ENCODE measurements at regions not wholly inside any gene's neighbourhood (a gene's known extent, or its start where the extent isn't known, plus 50 kb on each side); places are given as distances from the start of the nearest gene placed in this dataset.
A peak's percentile ranks its signal among the peaks of the same experiment; 100 is the strongest.

DNA sequence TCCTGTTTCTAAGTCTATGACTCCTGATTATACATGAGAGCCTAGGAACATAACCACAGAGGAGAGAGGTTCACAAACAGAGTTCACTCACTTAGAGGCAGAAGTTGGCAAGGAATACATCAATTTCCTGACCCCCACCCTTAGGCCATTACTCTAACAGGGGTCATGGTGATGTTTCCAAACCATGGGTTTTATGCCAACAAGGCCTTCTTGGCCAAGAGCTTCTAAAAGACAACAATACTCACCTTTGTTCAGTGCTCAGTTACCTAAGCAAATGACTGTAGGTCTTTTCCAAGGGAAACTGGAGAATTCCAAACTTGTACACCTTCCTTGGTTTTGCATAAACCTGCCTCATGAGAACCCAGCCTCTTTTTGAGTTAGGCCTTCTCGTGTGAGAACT, 52.6 kb downstream of the ERICH4 start:
- no peak for DNase-seq

DNA sequence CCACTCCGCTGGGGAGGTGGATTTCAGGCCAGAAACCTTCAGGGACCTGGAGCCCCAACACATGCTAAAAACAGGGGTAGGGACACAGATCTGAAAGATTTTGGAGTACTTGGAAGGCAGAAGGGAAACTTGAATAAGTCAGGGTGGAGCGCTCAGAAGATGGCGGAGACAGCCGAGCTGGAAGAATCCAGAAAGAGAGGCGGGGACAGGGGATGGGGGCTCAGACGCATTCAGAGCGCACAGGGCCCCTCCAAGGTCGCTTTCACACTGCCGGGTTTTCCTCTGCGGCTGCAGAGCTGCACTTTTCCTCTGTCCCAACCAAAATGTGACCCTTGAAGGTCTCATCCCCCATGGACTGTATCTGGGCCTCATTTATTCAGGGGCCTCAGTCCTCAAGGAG, 56.9 kb downstream of the ERICH4 start:
- no peak for DNase-seq

DNA sequence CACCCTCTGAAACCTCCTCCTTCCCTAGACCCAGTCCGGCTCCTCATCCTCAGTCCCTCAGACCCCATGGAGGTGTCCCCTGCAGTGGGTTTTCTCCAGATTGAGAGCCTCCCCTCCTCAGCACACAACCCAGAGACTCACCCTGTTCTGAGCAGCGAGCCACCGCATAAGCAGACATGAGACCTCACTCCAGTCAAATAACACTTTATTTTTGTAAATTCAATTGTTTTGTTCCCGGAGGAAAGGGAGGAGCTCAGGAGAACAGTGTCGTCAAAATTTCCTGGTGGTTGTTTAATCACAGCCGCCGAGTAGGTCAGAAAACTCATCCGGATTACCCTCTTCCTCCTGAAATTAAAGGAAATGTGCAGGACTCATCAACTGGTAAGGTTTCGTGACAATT, 57.5 kb downstream of the ERICH4 start:
- DNase-seq, result no peak

DNA sequence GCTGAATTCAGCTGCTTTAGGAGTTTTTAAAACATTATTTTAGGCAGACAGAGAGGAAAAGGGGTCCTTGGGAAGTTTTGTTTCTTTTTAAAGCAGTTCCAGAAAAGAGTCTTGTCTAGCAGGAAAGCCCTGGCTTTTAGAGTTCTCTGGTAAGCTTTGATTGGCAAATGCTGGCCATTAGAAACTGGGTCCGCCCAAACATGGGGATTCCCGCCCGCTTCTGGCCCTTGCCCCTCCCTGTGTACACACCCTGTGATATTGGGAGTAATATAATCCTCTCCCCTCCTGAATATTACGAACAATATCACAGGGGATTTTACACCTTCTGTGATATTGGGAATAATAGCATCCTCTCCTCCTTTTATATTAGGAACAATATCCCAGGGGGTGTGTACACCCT, 58.9 kb downstream of the ERICH4 start:
- no peak for DNase-seq

DNA sequence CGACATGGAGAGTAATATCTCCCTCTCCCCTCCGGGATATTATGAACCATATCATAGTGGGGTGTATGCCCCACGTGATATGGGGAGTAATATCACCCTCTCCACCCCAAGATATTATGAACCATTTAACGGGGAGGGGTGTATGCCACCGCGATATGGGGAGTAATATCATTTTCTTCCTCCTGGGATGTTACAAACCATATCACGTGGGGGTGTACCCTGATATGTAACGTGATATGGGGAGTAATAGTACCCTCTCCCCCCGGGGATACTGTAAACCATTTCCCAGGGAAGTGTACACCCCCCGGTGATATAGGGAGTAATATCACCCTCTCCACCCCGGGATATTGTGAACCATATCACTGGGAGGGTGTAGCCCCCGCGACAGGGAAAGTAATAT, 62.1 kb downstream of the ERICH4 start:
- no peak for DNase-seq

DNA sequence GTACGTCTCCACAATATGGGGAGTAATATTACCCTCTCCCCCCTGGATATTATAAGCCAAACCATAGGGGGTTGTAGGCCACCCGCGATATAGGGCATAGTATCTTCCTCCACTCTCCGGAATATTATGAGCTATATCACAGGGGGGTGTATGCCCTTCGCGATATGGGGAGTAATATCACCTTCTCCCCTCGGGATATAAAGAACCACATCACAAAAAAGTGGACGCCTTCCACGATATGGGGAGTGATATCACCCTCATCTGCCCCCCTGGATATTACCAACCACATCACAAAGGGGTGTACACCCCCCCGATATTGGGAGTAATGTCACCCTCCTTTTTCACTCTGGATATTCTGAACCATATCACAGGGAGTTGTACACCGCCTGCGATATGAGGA, 65.5 kb upstream of the CEACAM21 start:
- DNase-seq, result no peak

DNA sequence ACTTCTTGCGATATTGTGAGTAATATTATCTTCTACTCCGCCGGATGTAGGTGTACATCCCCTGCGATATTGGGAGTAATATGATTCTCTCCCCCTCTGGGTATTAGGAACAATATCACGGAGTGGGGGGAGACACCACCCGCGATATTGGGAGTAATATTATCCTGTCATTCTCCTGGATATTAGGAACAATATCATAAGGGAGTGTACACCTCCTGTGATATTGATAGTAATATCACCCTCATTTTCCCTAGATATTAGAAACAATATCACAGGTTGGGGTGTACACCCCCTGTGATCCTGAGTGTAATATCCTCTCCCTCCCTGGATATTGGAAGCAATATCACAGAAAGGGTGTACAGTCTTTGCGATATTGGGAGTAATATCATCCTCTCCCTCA, 64.3 kb upstream of the CEACAM21 start:
- DNase-seq, result no peak

DNA sequence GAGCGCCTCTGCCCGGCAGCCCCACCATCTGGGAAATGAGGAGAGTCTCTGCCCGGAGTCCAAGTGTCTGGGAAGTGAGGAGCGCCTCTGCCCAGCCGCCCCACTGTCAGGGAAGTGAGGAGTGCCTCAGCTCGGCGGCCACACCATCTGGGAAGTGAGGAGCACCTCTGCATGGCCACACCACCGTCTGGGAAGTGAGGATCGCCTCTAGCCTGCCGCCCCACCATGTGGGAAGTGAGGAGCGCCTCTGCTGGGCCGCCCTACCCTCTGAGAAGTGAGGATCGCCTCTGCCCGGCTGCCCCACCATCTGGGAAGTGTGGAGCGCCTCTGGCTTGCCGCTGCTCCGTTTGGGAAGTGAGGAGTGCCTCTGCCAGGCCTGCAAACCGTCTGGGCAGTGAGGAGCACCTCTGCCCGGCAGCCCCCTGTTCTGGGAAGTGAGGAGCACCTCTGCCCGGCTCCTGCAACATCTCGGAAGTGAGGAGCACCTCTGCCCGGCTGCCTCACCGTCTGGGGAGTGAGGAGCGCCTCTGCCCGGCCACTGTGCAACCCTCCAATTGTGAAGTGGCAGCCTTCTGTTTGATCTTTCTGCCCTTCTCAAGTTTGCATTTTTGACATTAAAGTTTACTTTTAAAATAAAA, 60.8 kb upstream of the CEACAM21 start:
- no peak for DNase-seq

DNA sequence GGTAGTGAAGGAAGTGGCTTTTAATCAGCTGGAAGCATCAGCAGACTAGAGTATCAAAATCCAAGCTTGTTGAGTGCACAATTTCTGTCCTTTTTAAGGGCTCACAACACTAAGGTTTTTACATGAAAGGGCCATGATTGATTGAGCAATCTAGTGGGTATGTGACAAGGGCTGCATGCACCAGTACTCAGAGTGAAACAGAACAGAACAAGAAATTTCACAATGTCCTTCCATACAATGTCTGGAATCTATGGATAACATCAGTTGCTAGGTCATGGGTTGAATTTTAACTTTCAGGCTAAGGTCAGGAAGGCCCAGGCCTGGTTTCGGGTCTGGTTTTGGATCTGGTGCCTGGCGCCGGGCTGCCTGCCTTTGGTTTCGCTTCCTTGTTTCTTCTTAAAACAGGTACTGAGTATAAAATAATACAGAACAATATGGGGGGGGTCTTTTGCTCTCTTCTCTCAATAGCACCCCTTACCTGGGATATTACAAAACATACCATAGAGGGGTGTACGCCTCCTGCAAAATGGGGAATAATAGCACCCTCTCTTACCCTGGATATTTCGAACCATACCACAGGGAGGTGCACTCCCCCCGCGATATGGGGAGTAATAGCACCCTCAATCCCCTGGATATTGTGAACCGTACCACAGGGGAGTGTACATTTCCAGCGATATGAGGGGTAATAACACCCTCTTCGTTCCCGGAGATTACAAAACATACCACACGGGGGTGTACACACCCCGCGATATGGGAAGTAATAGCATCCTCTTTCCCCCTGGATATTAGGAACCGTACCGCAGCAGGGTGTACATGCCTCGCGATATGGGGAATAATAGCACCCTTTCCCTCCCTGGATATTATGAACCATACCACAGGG, 59.4 kb upstream of the CEACAM21 start:
- peak; percentile 26 for DNase-seq

DNA sequence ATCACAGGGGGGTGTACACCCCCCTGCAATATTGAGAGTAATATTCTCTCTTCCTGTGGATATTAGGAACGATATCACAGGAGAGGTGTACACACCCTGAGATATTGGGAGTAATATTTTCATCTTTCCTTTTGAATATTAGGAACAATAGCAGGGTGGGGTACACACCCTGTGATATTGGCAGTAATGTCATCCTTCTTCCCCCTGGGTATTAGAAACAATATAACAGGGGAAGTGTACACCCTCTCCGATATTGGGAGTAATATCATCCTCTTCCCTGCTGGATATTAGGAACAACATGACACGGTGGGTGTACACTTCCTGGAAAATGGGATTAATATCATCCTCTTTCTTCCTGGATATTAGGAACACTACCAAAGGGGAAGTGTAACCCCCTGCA, 57.8 kb upstream of the CEACAM21 start:
- no peak for DNase-seq

DNA sequence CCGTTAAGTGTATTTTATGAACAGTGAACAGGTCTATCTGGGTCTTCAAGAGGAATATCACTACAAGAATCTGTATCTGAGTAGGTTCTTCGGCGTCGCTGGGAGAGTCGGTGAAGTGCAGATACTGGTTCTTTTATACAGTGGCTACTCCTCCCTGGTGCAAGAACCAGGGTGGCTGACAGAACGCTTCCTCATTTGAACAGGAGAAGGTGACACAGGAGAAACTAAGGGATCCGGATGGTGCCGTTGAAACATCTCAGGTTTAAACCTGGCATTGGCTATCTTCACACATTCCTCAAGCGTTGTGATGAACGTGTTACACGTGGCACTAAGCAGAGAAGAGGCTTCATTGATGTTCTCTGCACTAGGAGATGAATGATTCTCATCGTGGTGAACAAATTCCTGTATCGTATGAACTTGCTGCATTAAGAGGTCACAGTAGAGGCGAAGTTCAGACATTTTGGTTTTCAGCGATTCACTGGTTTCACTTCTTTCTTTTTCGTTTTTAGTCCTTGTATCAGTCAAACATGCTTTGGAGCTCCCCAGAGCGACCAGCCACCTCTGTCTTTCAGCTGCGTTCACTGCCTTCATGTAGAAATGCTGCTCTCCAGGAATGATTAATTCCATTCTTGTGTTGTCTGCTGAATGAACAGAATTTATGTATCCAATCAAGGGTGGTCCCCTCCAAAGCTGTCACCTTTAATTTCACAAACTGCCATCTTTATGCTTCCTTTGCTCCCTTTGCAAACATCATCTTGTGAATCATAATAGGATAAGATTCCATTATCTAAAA, 54.6 kb upstream of the CEACAM21 start:
- DNase-seq, result peak; percentile 17

DNA sequence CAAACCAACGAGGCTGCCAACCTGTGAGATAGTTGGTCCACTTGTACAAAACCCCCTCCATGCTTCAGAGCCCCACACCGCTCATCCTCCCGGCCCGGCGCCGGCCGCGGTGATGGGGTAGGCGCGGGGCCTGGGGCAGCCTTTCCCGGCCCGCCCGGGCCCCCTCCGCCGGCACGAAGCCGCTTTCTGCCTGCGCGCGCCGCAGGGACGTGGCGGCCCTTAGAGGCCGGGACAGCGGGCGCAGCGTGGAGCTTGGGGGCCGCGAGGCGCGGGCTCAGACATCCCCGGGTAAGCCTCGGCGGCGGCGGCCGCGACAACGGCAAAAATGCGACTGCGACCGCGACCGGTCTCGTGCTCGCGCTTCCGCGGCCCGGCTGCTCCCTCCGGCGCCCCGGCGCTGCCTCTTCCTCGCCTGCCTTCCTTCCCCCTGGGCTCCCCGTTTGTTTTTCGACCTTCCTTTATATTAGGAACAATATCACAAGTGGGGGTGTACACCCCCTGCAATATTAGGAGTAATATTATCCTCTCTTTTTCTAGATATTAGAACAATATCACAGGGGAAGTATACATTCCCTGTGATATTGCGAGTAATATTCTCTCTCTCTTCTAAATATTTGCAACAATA, 53.9 kb upstream of the CEACAM21 start:
- peak; percentile 34 for DNase-seq

DNA sequence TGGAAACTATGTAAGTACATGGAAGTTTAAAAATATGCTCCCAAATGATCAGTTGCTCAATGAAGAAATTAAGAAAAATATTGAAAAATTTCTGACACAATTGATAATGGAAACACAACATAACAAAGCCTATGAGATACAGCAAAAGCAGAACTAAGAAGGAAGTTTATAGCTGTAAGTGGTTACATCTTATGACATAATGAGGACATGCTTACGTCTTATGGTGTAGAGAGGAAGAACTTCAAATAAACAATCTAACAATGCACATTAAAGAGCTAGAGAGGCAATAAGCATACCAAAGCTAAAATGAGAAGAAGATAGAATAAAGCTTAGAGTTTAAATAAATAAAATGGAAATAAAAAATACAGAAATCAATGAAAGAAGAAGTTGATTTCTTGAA, 50.0 kb upstream of the CEACAM21 start:
- no peak for DNase-seq
